Activated T-helper 1 cell treated with anti-CD3 and anti-CD28 coated beads, Interleukin-2, amount 50 U/mL, for 16 hours (primary cell): ENCODE measurements at regions not wholly inside any gene's neighbourhood (a gene's known extent, or its start where the extent isn't known, plus 50 kb on each side); places are given as distances from the start of the nearest gene placed in this dataset.

Source experiments
- DNase-seq, 2 donors: peaks; one replicate each; pipeline ENCODE4 v3.0.0-alpha.2; 2020; ENCODE audit warnings: low read depth in 1 of 2, low spot score in 1 of 2

- no peak for DNase-seq
Measured at GRCh38 chr11:127564810-127565209, 564.2 kb upstream of the KIRREL3 start.

- no peak for DNase-seq
Measured at GRCh38 chr11:127559978-127560377, 559.4 kb upstream of the KIRREL3 start.

GRCh38 chr11:127552446-127552845, 551.9 kb upstream of the KIRREL3 start:
- no peak for DNase-seq

GRCh38 chr11:127531167-127531566, 530.6 kb upstream of the KIRREL3 start:
- DNase-seq = no peak

GRCh38 chr11:127528297-127528696, 527.7 kb upstream of the KIRREL3 start:
- DNase-seq = no peak

- no peak for DNase-seq
Measured at GRCh38 chr11:127524618-127525017, 524.0 kb upstream of the KIRREL3 start.

- DNase-seq = no peak
Measured at GRCh38 chr11:127521413-127521812, 520.8 kb upstream of the KIRREL3 start.

- DNase-seq = no peak
Measured at GRCh38 chr11:127507851-127508250, 507.3 kb upstream of the KIRREL3 start.

- no peak for DNase-seq
Measured at GRCh38 chr11:127506647-127507046, 506.1 kb upstream of the KIRREL3 start.

GRCh38 chr11:127506126-127506525, 505.6 kb upstream of the KIRREL3 start:
- no peak for DNase-seq

- DNase-seq = no peak
Measured at GRCh38 chr11:127496165-127496564, 495.6 kb upstream of the KIRREL3 start.

- no peak for DNase-seq
Measured at GRCh38 chr11:127493330-127494022, 492.9 kb upstream of the KIRREL3 start.

GRCh38 chr11:127492029-127492428, 491.5 kb upstream of the KIRREL3 start:
- no peak for DNase-seq

GRCh38 chr11:127491589-127491988, 491.0 kb upstream of the KIRREL3 start:
- DNase-seq = no peak

GRCh38 chr11:127490896-127491295, 490.3 kb upstream of the KIRREL3 start:
- DNase-seq = no peak

GRCh38 chr11:127485541-127485940, 485.0 kb upstream of the KIRREL3 start:
- no peak for DNase-seq

- DNase-seq = no peak
Measured at GRCh38 chr11:127481391-127481790, 480.8 kb upstream of the KIRREL3 start.

GRCh38 chr11:127478826-127479225, 478.3 kb upstream of the KIRREL3 start:
- DNase-seq = no peak

- no peak for DNase-seq
Measured at GRCh38 chr11:127474766-127475165, 474.2 kb upstream of the KIRREL3 start.

GRCh38 chr11:127472505-127472904, 471.9 kb upstream of the KIRREL3 start:
- DNase-seq = no peak

GRCh38 chr11:127471662-127472061, 471.1 kb upstream of the KIRREL3 start:
- no peak for DNase-seq

GRCh38 chr11:127470306-127470884, 469.8 kb upstream of the KIRREL3 start:
- no peak for DNase-seq

- no peak for DNase-seq
Measured at GRCh38 chr11:127464325-127464724, 463.8 kb upstream of the KIRREL3 start.
